H1 (cell line): ENCODE measurements at regions not wholly inside any gene's neighbourhood (a gene's known extent, or its start where the extent isn't known, plus 50 kb on each side); places are given as distances from the start of the nearest gene placed in this dataset.

Experiments used
- ASH2L ChIP-seq: fragments of 200-600, 300-600 bp; sonication (generic); IDR thresholded peaks from one replicate; pipeline ENCODE4 v1.7.1; 2017; ENCODE audit warnings: low read length
- CTBP2 ChIP-seq: IDR thresholded peaks from 2 replicates; pipeline ENCODE4 v1.7.0; 2011; ENCODE audit warnings: borderline replicate concordance, mild to moderate bottlenecking, moderate library complexity, mixed read lengths, low read length; ENCODE audit not compliant: insufficient read depth, insufficient read length
- EGR1 ChIP-seq: IDR thresholded peaks from 2 replicates; pipeline ENCODE4 v1.6.1; 2011; ENCODE audit warnings: low read depth, low read length, borderline replicate concordance
- TBP ChIP-seq: IDR thresholded peaks from 2 replicates; pipeline ENCODE4 v1.6.1; 2011; ENCODE audit warnings: low read depth, low read length, improper control_type of control experiment
- TF ChIP-seq, protein P1 (sequence below): IDR thresholded peaks from 2 replicates; pipeline ENCODE4 v1.6.1; 2012; ENCODE audit warnings: inconsistent platforms

DNA sequence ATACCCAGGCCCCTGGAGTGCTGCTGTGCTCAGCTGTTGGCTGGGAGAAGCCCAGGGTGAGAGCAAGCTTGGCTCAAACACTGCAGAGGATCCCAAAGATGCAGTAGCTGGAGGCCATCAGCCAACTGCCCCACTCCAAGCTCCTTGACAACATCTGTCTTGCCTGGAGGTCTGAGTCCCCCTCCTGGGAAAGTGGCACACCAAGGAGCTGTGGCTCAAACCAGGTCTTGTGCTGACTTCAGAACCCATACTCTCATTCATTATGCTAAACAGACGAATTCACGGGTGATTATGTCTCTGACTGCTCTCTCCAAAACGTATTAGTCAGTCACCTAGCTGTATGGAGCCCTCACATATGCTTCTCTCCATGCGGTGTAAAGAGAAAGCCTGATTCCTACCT, 206.1 kb downstream of the TTC32 start (continued):
- TF ChIP-seq, protein P1, sequence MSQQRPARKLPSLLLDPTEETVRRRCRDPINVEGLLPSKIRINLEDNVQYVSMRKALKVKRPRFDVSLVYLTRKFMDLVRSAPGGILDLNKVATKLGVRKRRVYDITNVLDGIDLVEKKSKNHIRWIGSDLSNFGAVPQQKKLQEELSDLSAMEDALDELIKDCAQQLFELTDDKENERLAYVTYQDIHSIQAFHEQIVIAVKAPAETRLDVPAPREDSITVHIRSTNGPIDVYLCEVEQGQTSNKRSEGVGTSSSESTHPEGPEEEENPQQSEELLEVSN = no peak
- no peak for TF ChIP-seq ASH2L
- no peak for TF ChIP-seq TBP
- no peak for TF ChIP-seq EGR1
- TF ChIP-seq CTBP2 = no peak
